ENCODE measurements at regions not wholly inside any gene's neighbourhood (a gene's known extent, or its start where the extent isn't known, plus 50 kb on each side); places are given as distances from the start of the nearest gene placed in this dataset.

DNA sequence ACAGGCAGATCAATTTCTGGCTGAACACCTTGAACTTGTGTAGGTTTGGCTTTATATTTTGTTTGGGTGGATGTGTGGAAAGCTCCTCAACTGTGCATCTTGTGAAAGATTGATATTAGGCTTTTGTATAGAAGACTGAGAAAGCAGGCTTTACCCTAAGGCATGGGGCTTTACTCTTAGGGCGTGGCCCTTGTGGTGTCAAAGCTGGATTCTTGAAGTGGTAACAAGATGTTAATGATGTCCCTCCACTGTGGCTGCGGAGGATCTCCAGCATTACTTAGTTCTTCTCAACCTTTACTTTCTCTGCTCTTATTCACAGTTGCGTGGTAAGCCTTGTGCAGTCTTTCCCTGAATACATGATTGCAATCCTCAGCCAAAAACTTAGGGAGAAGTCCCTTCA, 54.1 kb upstream of the HECTD2 start:
- no peaks in the 10 kb centered on the region for H3K4me1 ChIP-seq (ENCODE audit: control insufficient read depth in 2 of 2, insufficient read depth in 2 of 2, low read length in 2 of 2)
- no peaks in the 10 kb centered on the region for H4K20me1 ChIP-seq (ENCODE audit: control insufficient read depth, insufficient read depth, low read length, poor library complexity, severe bottlenecking)
- H3K27me3 Mint-ChIP-seq, result peaks cover 31% of the 10 kb centered on the region
- H3K27me3 ChIP-seq (replicated peaks in 1 of 4; ENCODE audit: control extremely low read depth in 1 of 4, control insufficient read depth in 3 of 4, insufficient read depth in 4 of 4, low read length in 3 of 4), result peaks cover 0 to 8% (median 3%) of the 10 kb centered on the region in 4 experiments
- no peaks in the 10 kb centered on the region for H3K79me2 ChIP-seq (ENCODE audit: control insufficient read depth, insufficient read depth, low read length)
- TF ChIP-seq CTCF (IDR thresholded peaks at IDR 0.05), result no peak
- TF ChIP-seq EZH2 (IDR thresholded peaks at IDR 0.05; ENCODE audit: borderline replicate concordance, insufficient read depth, low read depth, low read length, poor library complexity, severe bottlenecking), result no peak
- H3K4me2 ChIP-seq (replicated peaks; ENCODE audit: low read depth, low read length, poor library complexity, severe bottlenecking), result no peak overlapping the region
- POLR2A ChIA-PET, result no interaction called here
- DNase-seq, result no peak
- CTCF ChIA-PET, result no interaction called here
- intact Hi-C loops (cut with micrococcal nuclease), result no loop called here
- H3K36me3 ChIP-seq (replicated peaks in 1 of 2; ENCODE audit: control extremely low read depth in 1 of 2, control insufficient read depth in 1 of 2, extremely low read depth in 1 of 2, insufficient read depth in 2 of 2, low read length in 1 of 2), result no peaks in the 10 kb centered on the region
- H3K4me3 ChIP-seq (ENCODE audit: control extremely low read depth in 1 of 5, extremely low read depth in 1 of 5, insufficient read depth in 1 of 5, low read depth in 2 of 5, low read length in 4 of 5), result no peak overlapping the region
- H3K9me3 Mint-ChIP-seq (ENCODE audit: insufficient read depth), result peaks cover 2% of the 10 kb centered on the region
- H3K9me3 ChIP-seq (ENCODE audit: control extremely low read depth in 1 of 3, control insufficient read depth in 2 of 3, insufficient read depth in 1 of 3, low read length in 2 of 3), result no peaks in the 10 kb centered on the region
- no peak overlapping the region for H3K9ac ChIP-seq (ENCODE audit: low read length)
- H2AFZ ChIP-seq (ENCODE audit: insufficient read depth, low read depth, low read length, poor library complexity, severe bottlenecking), result no peak overlapping the region
- ATAC-seq (ENCODE audit: low read depth), result no peak
- no peak overlapping the region for H3K27ac ChIP-seq (ENCODE audit: low read length in 2 of 2)
- WGBS (ENCODE audit: insufficient coverage), result 90% methylated on average over 2 of the region's 3 CpGs
- no peak overlapping the region for H3K27ac Mint-ChIP-seq
- H3K4me3 Mint-ChIP-seq, result no peak overlapping the region
- no peaks in the 10 kb centered on the region for H3K4me1 Mint-ChIP-seq

- TF ChIP-seq EZH2 (IDR thresholded peaks at IDR 0.05; ENCODE audit: borderline replicate concordance, insufficient read depth, low read depth, low read length, poor library complexity, severe bottlenecking) (no peak), CTCF (IDR thresholded peaks at IDR 0.05) (no peak)
- 82% methylated on average over 2 of the region's 3 CpGs for WGBS (ENCODE audit: insufficient coverage)
- H3K4me1 ChIP-seq (ENCODE audit: control insufficient read depth in 2 of 2, insufficient read depth in 2 of 2, low read length in 2 of 2), result no peaks in the 10 kb centered on the region
- ATAC-seq (ENCODE audit: low read depth) (no peak), DNase-seq (no peak)
- intact Hi-C loops (cut with micrococcal nuclease), result no loop called here
- no peak overlapping the region for H3K9ac ChIP-seq (ENCODE audit: low read length)
- H3K4me3 Mint-ChIP-seq, result no peak overlapping the region
- H3K4me3 ChIP-seq (ENCODE audit: control extremely low read depth in 1 of 5, extremely low read depth in 1 of 5, insufficient read depth in 1 of 5, low read depth in 2 of 5, low read length in 4 of 5), result no peak overlapping the region
- peaks cover 0 to 8% (median 3%) of the 10 kb centered on the region in 4 experiments for H3K27me3 ChIP-seq (replicated peaks in 1 of 4; ENCODE audit: control extremely low read depth in 1 of 4, control insufficient read depth in 3 of 4, insufficient read depth in 4 of 4, low read length in 3 of 4)
- POLR2A ChIA-PET, result no interaction called here
- no peak overlapping the region for H3K27ac Mint-ChIP-seq
- H3K27me3 Mint-ChIP-seq, result peaks cover 45% of the 10 kb centered on the region
- no peak overlapping the region for H3K27ac ChIP-seq (ENCODE audit: low read length in 2 of 2)
- peaks cover 2% of the 10 kb centered on the region for H3K9me3 Mint-ChIP-seq (ENCODE audit: insufficient read depth)
- no peaks in the 10 kb centered on the region for H3K4me1 Mint-ChIP-seq
- no peak overlapping the region for H2AFZ ChIP-seq (ENCODE audit: insufficient read depth, low read depth, low read length, poor library complexity, severe bottlenecking)
- no peaks in the 10 kb centered on the region for H3K9me3 ChIP-seq (ENCODE audit: control extremely low read depth in 1 of 3, control insufficient read depth in 2 of 3, insufficient read depth in 1 of 3, low read length in 2 of 3)
- no peaks in the 10 kb centered on the region for H4K20me1 ChIP-seq (ENCODE audit: control insufficient read depth, insufficient read depth, low read length, poor library complexity, severe bottlenecking)
- no peak overlapping the region for H3K4me2 ChIP-seq (replicated peaks; ENCODE audit: low read depth, low read length, poor library complexity, severe bottlenecking)
- CTCF ChIA-PET, result no interaction called here
- H3K79me2 ChIP-seq (ENCODE audit: control insufficient read depth, insufficient read depth, low read length), result no peaks in the 10 kb centered on the region
- H3K36me3 ChIP-seq (replicated peaks in 1 of 2; ENCODE audit: control extremely low read depth in 1 of 2, control insufficient read depth in 1 of 2, extremely low read depth in 1 of 2, insufficient read depth in 2 of 2, low read length in 1 of 2), result no peaks in the 10 kb centered on the region
Measured at GRCh38 chr10:91357497-91357896, 52.6 kb upstream of the HECTD2 start.

All from B cell (primary cell).